SK-N-DZ (cell line): ENCODE measurements at regions not wholly inside any gene's neighbourhood (a gene's known extent, or its start where the extent isn't known, plus 50 kb on each side); places are given as distances from the start of the nearest gene placed in this dataset.
"Not testable (repeated sequence)": the region's sequence is repeated elsewhere in the genome, so short reads cannot be mapped to it uniquely, and the experiment has no call there.

Experiments
- DNase-seq: peaks from one replicate; pipeline ENCODE4 v3.0.0-alpha.2; 2015; ENCODE audit warnings: low spot score

GRCh38 chr2:190150413-190150812, 87.9 kb upstream of the MSTN start:
- peak; percentile 9 for DNase-seq

GRCh38 chr2:190149908-190150307, 87.4 kb upstream of the MSTN start:
- no peak for DNase-seq

GRCh38 chr2:190149200-190149599, 86.7 kb upstream of the MSTN start:
- DNase-seq = no peak

GRCh38 chr2:190146109-190146508, 83.6 kb upstream of the MSTN start:
- not testable (repeated sequence) for DNase-seq

GRCh38 chr2:190140474-190140873, 77.9 kb upstream of the MSTN start:
- not testable (repeated sequence) for DNase-seq

GRCh38 chr2:190139371-190139770, 76.8 kb upstream of the MSTN start:
- no peak for DNase-seq

- no peak for DNase-seq
Observed at GRCh38 chr2:190138032-190138431, 75.5 kb upstream of the MSTN start.

GRCh38 chr2:190137561-190137960, 75.0 kb upstream of the MSTN start:
- no peak for DNase-seq

- no peak for DNase-seq
Observed at GRCh38 chr2:190136825-190137224, 74.3 kb upstream of the MSTN start.

GRCh38 chr2:190136259-190136658, 73.7 kb upstream of the MSTN start:
- no peak for DNase-seq

GRCh38 chr2:190129421-190130199, 67.1 kb upstream of the MSTN start:
- DNase-seq = no peak

- no peak for DNase-seq
Observed at GRCh38 chr2:190127651-190128050, 65.1 kb upstream of the MSTN start.

GRCh38 chr2:190126798-190127197, 64.3 kb upstream of the MSTN start:
- DNase-seq = no peak

- no peak for DNase-seq
Observed at GRCh38 chr2:190123956-190124355, 61.4 kb upstream of the MSTN start.

- peak; percentile 7 for DNase-seq
Observed at GRCh38 chr2:190121971-190122370, 59.4 kb upstream of the MSTN start.

- DNase-seq = no peak
Observed at GRCh38 chr2:190121305-190121704, 58.8 kb upstream of the MSTN start.

- DNase-seq = no peak
Observed at GRCh38 chr2:190119923-190120590, 57.5 kb upstream of the MSTN start.

- peak; percentile 8 for DNase-seq
Observed at GRCh38 chr2:190119257-190119656, 56.7 kb upstream of the MSTN start.

- no peak for DNase-seq
Observed at GRCh38 chr2:190117305-190117704, 54.8 kb upstream of the MSTN start.

- DNase-seq = no peak
Observed at GRCh38 chr2:190113000-190113399, 50.5 kb upstream of the MSTN start.
